ENCODE measurements at regions not wholly inside any gene's neighbourhood (a gene's known extent, or its start where the extent isn't known, plus 50 kb on each side); places are given as distances from the start of the nearest gene placed in this dataset.

- in situ Hi-C loops (cut with MboI) (no loop called here), intact Hi-C loops (cut with micrococcal nuclease; ENCODE audit: unreplicated experiment) (no loop called here)
- DNase-seq (ENCODE audit: low read depth, low spot score) (no peak), FAIRE-seq (no peak), ATAC-seq (no peak)
- no peaks in the 10 kb centered on the region; the same call in 1 of the 2 replicates for H3K4me1 ChIP-seq (ENCODE audit: control insufficient read depth, insufficient read depth, low read length)
- H3K36me3 ChIP-seq (ENCODE audit: control insufficient read depth in 2 of 2, insufficient read depth in 2 of 2, low read length in 1 of 2): no peaks in the 10 kb centered on the region
- no peak overlapping the region for H2AFZ ChIP-seq (ENCODE audit: control insufficient read depth, low read depth, low read length)
- no peak overlapping the region for H3K4me3 ChIP-seq
- ChIA-PET RAD21 (ENCODE audit: unreplicated experiment) (no interaction called here), CTCF (interaction anchor here (0.6 to 1.6 kb wide), 2 partner anchors 24 to 254 kb away, joined by 5 to 6 read pairs; no protein-coding TSS in a partner anchor), SMC1A (ENCODE audit: uncharacterized antibody, unreplicated experiment) (no interaction called here), POLR2A (no interaction called here)
- TF ChIP-seq IKZF2 (IDR thresholded peaks at IDR 0.05) (no peak), POLR2AphosphoS5 (IDR thresholded peaks at IDR 0.05; ENCODE audit: low read length) (no peak), YBX1 (IDR thresholded peaks at IDR 0.05) (no peak), KAT2A (conservative IDR thresholded peaks at IDR 0.05; ENCODE audit: control insufficient read depth, low read depth, low read length) (no peak), CBFB (IDR thresholded peaks at IDR 0.05; ENCODE audit: low read depth) (no peak), REST (IDR thresholded peaks at IDR 0.05; ENCODE audit: low read depth, low read length) (no peak), ZNF24 (IDR thresholded peaks at IDR 0.05) (no peak), MAX (IDR thresholded peaks at IDR 0.05; ENCODE audit: low read depth, low read length) (no peak), YY1 (IDR thresholded peaks at IDR 0.05; ENCODE audit: low read depth, low read length) (no peak), NFIC (IDR thresholded peaks at IDR 0.05; ENCODE audit: low read depth, low read length) (no peak), FOXM1 (IDR thresholded peaks at IDR 0.05; ENCODE audit: low read depth, low read length) (no peak), E4F1 (IDR thresholded peaks at IDR 0.05; ENCODE audit: borderline replicate concordance, partially characterized antibody) (no peak), E2F8 (IDR thresholded peaks at IDR 0.05; ENCODE audit: low read depth, partially characterized antibody) (no peak), GABPA (IDR thresholded peaks at IDR 0.05; ENCODE audit: low read depth) (no peak), WRNIP1 (IDR thresholded peaks at IDR 0.05; ENCODE audit: borderline replicate concordance, low read depth, low read length) (no peak), BMI1 (IDR thresholded peaks at IDR 0.05; ENCODE audit: borderline replicate concordance) (no peak)
- no peaks in the 10 kb centered on the region for H4K20me1 ChIP-seq (ENCODE audit: control insufficient read depth, insufficient read depth)
- WGBS (ENCODE audit: insufficient coverage, insufficient replicate concordance, low lambda C conversion rate, missing lambda C conversion rate): 36% methylated on average over 13 of the region's 13 CpGs
- H3K9ac ChIP-seq (ENCODE audit: control insufficient read depth, insufficient read depth, low read length): no peak overlapping the region
- no peaks in the 10 kb centered on the region for H3K79me2 ChIP-seq (ENCODE audit: control insufficient read depth, insufficient read depth, low read length)
- no peaks in the 10 kb centered on the region for H3K9me3 ChIP-seq (replicated peaks; ENCODE audit: control insufficient read depth, insufficient read depth, low read length)
- no peak overlapping the region for H3K4me2 ChIP-seq (ENCODE audit: control insufficient read depth, insufficient read depth)
- H3K27me3 ChIP-seq (replicated peaks in 1 of 2; ENCODE audit: control insufficient read depth in 2 of 2, insufficient read depth in 2 of 2, low read length in 1 of 2): peaks cover 0 to 5% of the 10 kb centered on the region in 2 experiments
- no peak overlapping the region for H3K27ac ChIP-seq (ENCODE audit: control insufficient read depth, insufficient read depth)
- no TSS peak for BruUV-seq (replicated peaks)
Measured at GRCh38 chr5:174335682-174336364, 290.3 kb downstream of the NSG2 start.

Measured in GM12878 (cell line).